ENCODE measurements at regions not wholly inside any gene's neighbourhood (a gene's known extent, or its start where the extent isn't known, plus 50 kb on each side); places are given as distances from the start of the nearest gene placed in this dataset.

DNA sequence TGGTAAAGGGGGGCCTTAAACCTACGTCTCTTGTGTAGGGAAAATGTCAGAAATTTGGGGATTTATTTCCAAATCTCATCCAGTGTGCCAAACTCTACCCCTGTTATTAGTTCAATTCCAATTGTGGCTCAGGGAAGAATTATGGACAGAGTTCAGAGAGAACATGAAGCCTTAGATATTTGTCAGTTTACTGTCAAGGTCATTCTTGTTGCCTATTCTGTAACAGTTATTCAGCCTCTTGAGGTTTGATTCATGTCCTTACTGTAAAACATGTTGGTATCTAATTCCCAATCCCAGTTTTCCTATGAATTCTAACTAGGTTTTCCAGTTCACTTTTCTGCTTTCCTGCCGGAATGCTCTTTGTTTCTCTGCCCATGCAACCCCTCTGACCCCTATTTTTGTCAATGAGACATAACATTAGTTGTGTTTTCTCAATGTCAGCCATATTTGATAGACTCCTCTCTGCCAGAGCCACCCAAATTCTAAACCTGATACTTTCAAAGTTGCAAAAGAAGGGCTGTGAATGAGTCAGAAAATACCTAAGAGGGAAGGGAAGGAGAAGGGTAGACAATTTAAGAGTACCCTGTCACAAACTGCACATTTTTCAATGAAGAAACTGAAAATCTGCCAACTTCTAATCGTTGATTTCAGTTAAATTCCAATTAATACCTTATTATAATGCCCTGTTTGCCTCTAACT is 52.4 kb downstream of the ATOSA start:
- H3K4me3 ChIP-seq (ENCODE audit: low read depth, low read length): no peak overlapping the region
- no peak for DNase-seq (ENCODE audit: low read depth)
- TF ChIP-seq, protein P1, sequence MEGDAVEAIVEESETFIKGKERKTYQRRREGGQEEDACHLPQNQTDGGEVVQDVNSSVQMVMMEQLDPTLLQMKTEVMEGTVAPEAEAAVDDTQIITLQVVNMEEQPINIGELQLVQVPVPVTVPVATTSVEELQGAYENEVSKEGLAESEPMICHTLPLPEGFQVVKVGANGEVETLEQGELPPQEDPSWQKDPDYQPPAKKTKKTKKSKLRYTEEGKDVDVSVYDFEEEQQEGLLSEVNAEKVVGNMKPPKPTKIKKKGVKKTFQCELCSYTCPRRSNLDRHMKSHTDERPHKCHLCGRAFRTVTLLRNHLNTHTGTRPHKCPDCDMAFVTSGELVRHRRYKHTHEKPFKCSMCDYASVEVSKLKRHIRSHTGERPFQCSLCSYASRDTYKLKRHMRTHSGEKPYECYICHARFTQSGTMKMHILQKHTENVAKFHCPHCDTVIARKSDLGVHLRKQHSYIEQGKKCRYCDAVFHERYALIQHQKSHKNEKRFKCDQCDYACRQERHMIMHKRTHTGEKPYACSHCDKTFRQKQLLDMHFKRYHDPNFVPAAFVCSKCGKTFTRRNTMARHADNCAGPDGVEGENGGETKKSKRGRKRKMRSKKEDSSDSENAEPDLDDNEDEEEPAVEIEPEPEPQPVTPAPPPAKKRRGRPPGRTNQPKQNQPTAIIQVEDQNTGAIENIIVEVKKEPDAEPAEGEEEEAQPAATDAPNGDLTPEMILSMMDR (IDR thresholded peaks at IDR 0.05; ENCODE audit: insufficient read depth, low read depth, low read length): no peak
- ChIA-PET CTCF (no interaction called here), POLR2A (no interaction called here)
- no peaks in the 10 kb centered on the region for H3K27me3 ChIP-seq (ENCODE audit: control insufficient read depth, insufficient read depth, low read length)
- H3K36me3 ChIP-seq (ENCODE audit: control insufficient read depth, insufficient read depth, low read length): peaks cover 1% of the 10 kb centered on the region

DNA sequence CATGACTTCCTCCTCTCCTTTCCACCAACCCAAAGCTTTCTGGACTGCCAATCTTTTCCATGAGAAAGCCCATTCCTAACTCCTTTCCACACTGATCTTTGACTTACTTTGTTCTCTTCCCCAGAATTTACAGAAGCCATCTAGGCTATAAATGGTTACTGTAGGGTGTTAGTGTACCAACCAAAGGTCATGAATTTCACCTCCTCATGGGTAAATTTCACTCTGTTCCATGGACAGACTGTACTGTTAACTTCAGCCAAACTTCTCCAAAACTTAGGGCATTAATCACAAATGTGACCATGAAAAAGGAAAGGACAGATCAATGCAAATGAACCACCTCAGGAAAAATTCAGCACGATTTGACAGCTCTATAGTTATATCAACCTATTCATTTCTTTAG is 54.9 kb downstream of the ATOSA start:
- ChIA-PET CTCF (interaction anchor here (0.8 kb wide), 1 partner anchor 38 kb away, joined by 3 read pairs; no protein-coding TSS in a partner anchor), POLR2A (interaction anchor here (0.7 kb wide), 1 partner anchor 1774 kb away, joined by 4 read pairs; no protein-coding TSS in a partner anchor)
- DNase-seq (ENCODE audit: low read depth): no peak
- TF ChIP-seq, protein P1 (IDR thresholded peaks at IDR 0.05; ENCODE audit: insufficient read depth, low read depth, low read length): no peak
- peaks cover 1% of the 10 kb centered on the region for H3K36me3 ChIP-seq (ENCODE audit: control insufficient read depth, insufficient read depth, low read length)
- H3K4me3 ChIP-seq (ENCODE audit: low read depth, low read length): no peak overlapping the region
- H3K27me3 ChIP-seq (ENCODE audit: control insufficient read depth, insufficient read depth, low read length): no peaks in the 10 kb centered on the region

DNA sequence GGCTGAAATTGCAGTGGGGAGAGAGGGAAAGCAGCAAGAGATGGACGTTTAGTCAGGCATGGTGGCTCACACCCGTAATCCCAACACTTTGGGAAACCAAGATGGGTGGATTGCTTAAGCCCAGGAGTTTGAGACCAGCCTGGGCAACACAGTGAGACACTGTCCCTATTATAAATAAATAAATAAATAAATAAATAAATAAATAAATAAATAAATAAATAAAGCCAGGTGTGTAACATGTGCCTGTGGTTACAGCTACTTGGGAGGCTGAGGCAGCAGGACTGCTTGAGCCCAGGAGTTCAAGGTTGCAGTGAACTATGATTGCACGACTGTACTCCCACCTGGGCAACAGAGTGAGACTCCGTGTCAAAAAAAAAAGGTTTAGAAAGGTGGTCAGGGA is 54.0 kb upstream of the ARPP19 start:
- Histone ChIP-seq H3K4me3 (ENCODE audit: low read depth, low read length) (no peak overlapping the region), H3K36me3 (ENCODE audit: control insufficient read depth, insufficient read depth, low read length) (peaks cover 1% of the 10 kb centered on the region; the same call in 1 of the 2 replicates), H3K27me3 (ENCODE audit: control insufficient read depth, insufficient read depth, low read length) (no peaks in the 10 kb centered on the region)
- TF ChIP-seq, protein P1 (IDR thresholded peaks at IDR 0.05; ENCODE audit: insufficient read depth, low read depth, low read length): no peak
- ChIA-PET CTCF (interaction anchor here (0.7 kb wide), 1 partner anchor 367 kb away, joined by 3 read pairs; no protein-coding TSS in a partner anchor), POLR2A (no interaction called here)
- DNase-seq (ENCODE audit: low read depth): no peak

DNA sequence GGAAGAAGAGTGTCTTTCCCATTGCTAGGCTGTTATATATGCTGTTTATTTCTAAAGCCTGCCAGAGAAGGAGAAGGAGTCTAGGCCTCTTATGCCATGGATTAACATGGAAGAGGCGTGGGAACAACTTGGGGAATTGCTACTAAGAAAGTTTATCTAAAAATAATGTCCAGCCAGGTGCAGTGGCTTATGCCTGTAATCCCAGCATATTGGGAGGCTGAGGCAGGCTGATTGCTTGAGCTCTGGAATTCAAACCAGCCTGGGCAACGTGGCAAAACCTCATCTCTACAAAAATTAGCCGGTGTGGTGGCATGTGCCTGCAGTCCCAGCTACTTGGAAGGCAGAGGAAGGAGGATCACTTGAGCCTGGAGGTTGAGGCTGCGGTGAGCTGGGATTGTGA is 51.7 kb upstream of the ARPP19 start:
- CTCF ChIA-PET: interaction anchor here (0.7 kb wide), 1 partner anchor 35 kb away, joined by 3 read pairs; no protein-coding TSS in a partner anchor
- DNase-seq (ENCODE audit: low read depth): no peak
- POLR2A ChIA-PET: no interaction called here

More for the DNA sequence above, 51.7 kb upstream of the ARPP19 start:
- Histone ChIP-seq H3K27me3 (ENCODE audit: control insufficient read depth, insufficient read depth, low read length) (no peaks in the 10 kb centered on the region), H3K4me3 (ENCODE audit: low read depth, low read length) (no peak overlapping the region), H3K36me3 (ENCODE audit: control insufficient read depth, insufficient read depth, low read length) (peaks cover 6% of the 10 kb centered on the region; the same call in 1 of the 2 replicates)
- TF ChIP-seq, protein P1 (IDR thresholded peaks at IDR 0.05; ENCODE audit: insufficient read depth, low read depth, low read length): no peak
